ENCODE measurements at regions not wholly inside any gene's neighbourhood (a gene's known extent, or its start where the extent isn't known, plus 50 kb on each side); places are given as distances from the start of the nearest gene placed in this dataset.

- Histone ChIP-seq H3K4me3 (no peak overlapping the region), H3K36me3 (no peaks in the 10 kb centered on the region), H3K27ac (no peak overlapping the region), H3K9me3 (no peaks in the 10 kb centered on the region), H3K27me3 (replicated peaks in 1 of 7) (peaks cover 0 to 38% (median 0%) of the 10 kb centered on the region in 7 donors), H3K4me1 (peaks cover 0 to 15% (median 0%) of the 10 kb centered on the region in 6 donors)
- TF ChIP-seq POLR2AphosphoS5 (IDR thresholded peaks at IDR 0.05), result no peak
- TF ChIP-seq POLR2A (IDR thresholded peaks at IDR 0.05), result no peak
- TF ChIP-seq, protein P1, sequence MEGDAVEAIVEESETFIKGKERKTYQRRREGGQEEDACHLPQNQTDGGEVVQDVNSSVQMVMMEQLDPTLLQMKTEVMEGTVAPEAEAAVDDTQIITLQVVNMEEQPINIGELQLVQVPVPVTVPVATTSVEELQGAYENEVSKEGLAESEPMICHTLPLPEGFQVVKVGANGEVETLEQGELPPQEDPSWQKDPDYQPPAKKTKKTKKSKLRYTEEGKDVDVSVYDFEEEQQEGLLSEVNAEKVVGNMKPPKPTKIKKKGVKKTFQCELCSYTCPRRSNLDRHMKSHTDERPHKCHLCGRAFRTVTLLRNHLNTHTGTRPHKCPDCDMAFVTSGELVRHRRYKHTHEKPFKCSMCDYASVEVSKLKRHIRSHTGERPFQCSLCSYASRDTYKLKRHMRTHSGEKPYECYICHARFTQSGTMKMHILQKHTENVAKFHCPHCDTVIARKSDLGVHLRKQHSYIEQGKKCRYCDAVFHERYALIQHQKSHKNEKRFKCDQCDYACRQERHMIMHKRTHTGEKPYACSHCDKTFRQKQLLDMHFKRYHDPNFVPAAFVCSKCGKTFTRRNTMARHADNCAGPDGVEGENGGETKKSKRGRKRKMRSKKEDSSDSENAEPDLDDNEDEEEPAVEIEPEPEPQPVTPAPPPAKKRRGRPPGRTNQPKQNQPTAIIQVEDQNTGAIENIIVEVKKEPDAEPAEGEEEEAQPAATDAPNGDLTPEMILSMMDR (IDR thresholded peaks at IDR 0.05 in 8 of 11, conservative IDR thresholded peaks at IDR 0.05 in 3 of 11), result no peak
- intact Hi-C loops (cut with DNase I; ENCODE audit: low total_unique reads), result no loop called here
- DNase-seq, result no peak
- WGBS, 5 donors, result 51 to 75% (median 62%) methylated on average over 6 of the region's 6 CpGs
These were observed 529.3 kb downstream of the MATN1 start for GRCh38 chr1:30194046-30194619.

GRCh38 chr1:30192969-30193630 lies 530.3 kb downstream of the MATN1 start:
- TF ChIP-seq, protein P1 (IDR thresholded peaks at IDR 0.05 in 8 of 11, conservative IDR thresholded peaks at IDR 0.05 in 3 of 11), result no peak
- TF ChIP-seq POLR2AphosphoS5 (IDR thresholded peaks at IDR 0.05), result no peak
- no peak for TF ChIP-seq POLR2A (IDR thresholded peaks at IDR 0.05)
- H3K36me3 ChIP-seq, result no peaks in the 10 kb centered on the region
- intact Hi-C loops (cut with DNase I; ENCODE audit: low total_unique reads), result no loop called here
- H3K4me1 ChIP-seq, result peaks cover 0 to 15% (median 0%) of the 10 kb centered on the region in 6 donors
- no peaks in the 10 kb centered on the region for H3K9me3 ChIP-seq
- DNase-seq, result no peak
- peaks cover 0 to 37% (median 0%) of the 10 kb centered on the region in 7 donors for H3K27me3 ChIP-seq (replicated peaks in 1 of 7)
- 52 to 64% (median 62%) methylated on average over 3 of the region's 3 CpGs for WGBS, 5 donors
- no peak overlapping the region for H3K4me3 ChIP-seq
- no peak overlapping the region for H3K27ac ChIP-seq

GRCh38 chr1:30191154-30191702 lies 532.2 kb downstream of the MATN1 start:
- H3K4me3 ChIP-seq, result no peak overlapping the region
- intact Hi-C loops (cut with DNase I; ENCODE audit: low total_unique reads), result no loop called here
- H3K27ac ChIP-seq, result peak overlapping the region in 3 of 8 donors; percentile 38 to 56 (median 47)
- no peaks in the 10 kb centered on the region for H3K36me3 ChIP-seq
- peaks cover 0 to 15% (median 0%) of the 10 kb centered on the region in 6 donors for H3K4me1 ChIP-seq
- H3K9me3 ChIP-seq, result no peaks in the 10 kb centered on the region
- TF ChIP-seq POLR2A (IDR thresholded peaks at IDR 0.05), result no peak
- TF ChIP-seq, protein P1 (IDR thresholded peaks at IDR 0.05 in 8 of 11, conservative IDR thresholded peaks at IDR 0.05 in 3 of 11), result no peak
- TF ChIP-seq POLR2AphosphoS5 (IDR thresholded peaks at IDR 0.05), result no peak
- H3K27me3 ChIP-seq (replicated peaks in 1 of 7), result peaks cover 0 to 39% (median 0%) of the 10 kb centered on the region in 7 donors
- WGBS, 5 donors, result 20 to 71% (median 63%) methylated on average over 2 of the region's 2 CpGs
- DNase-seq, result no peak

DNA sequence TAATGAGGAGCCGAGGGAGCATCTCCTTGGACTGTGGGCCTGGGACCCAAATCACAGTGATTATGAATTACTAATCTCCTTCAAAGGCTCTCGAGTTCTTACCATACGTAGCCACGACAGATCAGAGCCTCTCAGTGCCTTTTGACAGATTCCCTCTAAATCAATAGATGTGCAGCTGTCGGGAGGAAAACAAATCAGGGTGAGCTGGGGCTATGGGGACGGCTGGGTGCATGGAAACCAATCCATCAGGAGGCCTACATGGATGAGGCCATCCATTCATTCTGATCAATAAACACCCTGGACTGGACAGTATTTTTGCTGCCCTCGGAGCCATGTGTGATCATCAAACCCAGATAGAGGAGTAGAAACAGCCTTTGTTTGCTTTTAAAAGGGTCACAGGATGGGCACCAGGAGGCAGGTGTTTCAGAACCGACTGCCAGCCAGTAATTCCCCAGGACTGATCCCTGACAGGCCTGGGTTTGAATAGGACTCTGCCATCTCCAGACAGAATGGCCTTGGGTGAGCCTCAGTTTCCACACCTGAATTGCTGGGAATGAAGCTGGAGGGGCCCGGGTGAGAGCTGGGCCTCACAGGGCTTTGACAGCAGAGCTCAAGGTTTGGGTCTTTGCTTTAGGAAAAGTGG lies 532.8 kb downstream of the MATN1 start:
- Histone ChIP-seq H3K27ac (peak overlapping the region in 3 of 8 donors; percentile 38 to 56 (median 47)), H3K9me3 (no peaks in the 10 kb centered on the region)
- WGBS, 5 donors, result 85 to 89% (median 87%) methylated on average over 7 to 9 of the region's 9 CpGs

More for the DNA sequence above, 532.8 kb downstream of the MATN1 start:
- DNase-seq, result no peak
- Histone ChIP-seq H3K4me3 (no peak overlapping the region), H3K27me3 (replicated peaks in 1 of 7) (peaks cover 0 to 37% (median 0%) of the 10 kb centered on the region in 7 donors), H3K4me1 (peaks cover 0 to 15% (median 0%) of the 10 kb centered on the region in 6 donors), H3K36me3 (no peaks in the 10 kb centered on the region)
- intact Hi-C loops (cut with DNase I; ENCODE audit: low total_unique reads), result no loop called here
- TF ChIP-seq POLR2AphosphoS5 (IDR thresholded peaks at IDR 0.05) (no peak), POLR2A (IDR thresholded peaks at IDR 0.05) (no peak)

All from spleen (tissue), 11 donors.